Stimulated activated CD4-positive, alpha-beta T cell treated with anti-CD3 and anti-CD28 coated beads, Interleukin-12 subunit alpha, Interleukin-12 subunit beta, amount 100 ng/mL, for 4 hours (primary cell): ENCODE measurements at regions not wholly inside any gene's neighbourhood (a gene's known extent, or its start where the extent isn't known, plus 50 kb on each side); places are given as distances from the start of the nearest gene placed in this dataset.
"Not testable (repeated sequence)": the region's sequence is repeated elsewhere in the genome, so short reads cannot be mapped to it uniquely, and the experiment has no call there.

Experiments used
- DNase-seq: peaks from one replicate; pipeline ENCODE4 v3.0.0-alpha.2; 2020

DNA sequence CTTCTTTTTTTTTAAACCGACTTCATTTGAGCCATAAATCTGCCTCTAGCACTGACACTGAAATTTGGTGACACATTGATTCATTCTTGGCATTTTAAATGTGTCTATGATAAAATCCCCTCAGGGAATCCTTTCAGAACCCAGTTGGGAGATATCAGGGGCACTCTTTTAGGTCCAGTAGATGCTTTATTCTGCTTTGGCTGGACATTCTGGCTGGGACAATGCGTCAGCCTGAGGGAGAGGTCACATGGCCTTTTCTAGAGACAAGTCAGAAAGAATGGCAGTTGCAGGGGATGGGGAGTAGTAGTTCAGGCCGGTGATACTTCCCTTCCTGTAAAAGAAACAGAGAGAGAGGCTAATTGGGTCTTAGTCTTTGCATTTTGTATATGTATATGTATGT, 63.1 kb downstream of the TRIM43 start:
- not testable (repeated sequence) for DNase-seq

DNA sequence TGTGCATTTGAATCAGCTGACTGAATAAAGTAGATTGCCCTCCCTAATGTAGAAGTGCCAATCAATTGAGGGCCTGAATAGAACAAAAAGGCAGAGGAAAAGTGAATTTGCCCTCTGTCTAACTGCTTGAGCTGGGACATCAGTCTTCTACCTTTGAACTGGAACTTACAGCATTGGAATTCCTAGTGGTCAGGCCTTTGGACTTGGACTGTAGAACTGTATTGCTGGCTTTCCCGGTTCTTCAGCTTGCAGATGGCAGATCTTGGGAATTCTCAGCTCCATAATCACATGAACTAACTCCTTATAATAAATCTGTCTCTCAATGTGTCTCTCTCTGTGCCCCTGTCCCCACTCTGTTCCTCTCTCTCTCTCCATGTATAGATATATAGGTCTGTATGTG, 64.8 kb downstream of the TRIM43 start:
- not testable (repeated sequence) for DNase-seq

DNA sequence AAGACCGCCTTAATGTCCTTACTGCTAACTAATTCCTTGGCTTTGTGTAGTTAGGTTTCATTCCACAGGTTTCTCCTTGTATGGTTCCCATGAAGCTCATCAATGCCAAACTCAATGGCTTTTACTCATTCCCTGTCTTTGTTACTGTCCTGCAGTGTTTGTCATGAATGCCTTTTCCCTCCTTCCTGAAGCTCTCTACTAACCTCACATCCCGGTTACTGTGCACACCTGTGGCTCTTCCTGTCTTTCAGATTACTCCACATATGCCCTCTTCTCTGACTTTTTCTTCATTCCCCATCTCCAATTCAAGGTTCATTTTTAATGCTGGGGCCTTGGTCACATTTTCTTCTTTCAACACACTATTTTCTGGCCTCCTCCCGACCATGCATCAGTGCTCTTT, 66.1 kb downstream of the TRIM43 start:
- DNase-seq: not testable (repeated sequence)

DNA sequence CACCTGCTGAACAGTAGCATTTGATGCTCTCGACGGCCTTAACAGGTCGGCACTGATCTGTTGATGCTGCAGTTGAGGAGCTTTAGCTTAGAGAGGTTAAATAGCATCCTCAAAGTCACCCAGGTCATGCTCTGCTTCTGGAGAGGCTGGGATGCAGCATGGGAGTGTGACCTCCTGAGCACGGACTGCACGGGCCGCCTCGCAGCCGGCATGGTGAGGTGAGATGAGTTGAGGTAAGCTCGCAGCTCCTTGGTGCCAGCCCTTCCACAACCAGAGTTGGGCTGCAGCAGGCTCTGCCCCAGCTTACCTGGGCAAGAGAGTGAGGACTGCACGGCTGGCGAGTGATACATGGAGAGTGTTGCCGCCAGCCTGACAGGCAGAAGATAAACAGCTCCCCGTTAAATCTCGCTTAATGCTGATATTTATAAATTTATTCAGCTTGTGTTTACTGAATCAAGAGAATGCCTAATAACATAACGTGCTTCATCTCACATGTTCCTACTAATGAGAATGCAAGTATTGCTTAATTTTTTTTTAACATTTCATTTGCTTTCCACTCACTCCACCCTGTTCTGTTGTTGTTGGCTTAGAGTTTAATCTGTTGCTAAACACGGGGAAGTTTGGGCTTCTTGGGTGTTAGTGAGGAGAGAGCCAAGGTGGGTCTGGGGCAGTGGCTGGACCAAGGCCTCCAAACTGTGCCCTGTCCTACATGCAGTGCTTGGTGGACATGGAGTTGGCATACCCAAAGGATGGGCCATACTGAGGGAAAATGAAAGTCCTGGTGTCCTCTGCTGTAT, 69.2 kb downstream of the TRIM43 start:
- DNase-seq: not testable (repeated sequence)

- DNase-seq: not testable (repeated sequence)
Measured at GRCh38 chr2:95663471-95664441, 72.0 kb downstream of the TRIM43 start.

DNA sequence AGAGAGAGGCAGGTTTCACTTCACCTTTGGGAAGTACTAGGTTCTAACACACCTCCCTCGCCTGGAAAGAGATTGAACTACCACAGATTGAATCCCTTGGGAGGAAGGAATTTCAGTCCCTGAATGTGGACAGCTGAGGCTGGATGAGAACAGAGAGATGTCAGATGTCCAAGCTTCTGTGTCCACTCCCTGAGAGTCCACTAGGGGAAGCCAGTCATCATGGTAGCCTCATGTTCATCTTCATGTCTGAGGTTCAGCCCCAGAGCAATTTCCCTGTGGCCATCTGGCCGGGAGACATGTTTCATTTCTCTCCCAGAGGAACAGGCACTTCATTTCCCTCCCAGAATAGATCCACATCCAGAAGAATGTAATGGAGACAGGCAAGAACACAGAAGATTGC, 74.8 kb downstream of the TRIM43 start:
- not testable (repeated sequence) for DNase-seq

GRCh38 chr2:95667480-95667879, 75.7 kb downstream of the TRIM43 start:
- DNase-seq: no peak

DNA sequence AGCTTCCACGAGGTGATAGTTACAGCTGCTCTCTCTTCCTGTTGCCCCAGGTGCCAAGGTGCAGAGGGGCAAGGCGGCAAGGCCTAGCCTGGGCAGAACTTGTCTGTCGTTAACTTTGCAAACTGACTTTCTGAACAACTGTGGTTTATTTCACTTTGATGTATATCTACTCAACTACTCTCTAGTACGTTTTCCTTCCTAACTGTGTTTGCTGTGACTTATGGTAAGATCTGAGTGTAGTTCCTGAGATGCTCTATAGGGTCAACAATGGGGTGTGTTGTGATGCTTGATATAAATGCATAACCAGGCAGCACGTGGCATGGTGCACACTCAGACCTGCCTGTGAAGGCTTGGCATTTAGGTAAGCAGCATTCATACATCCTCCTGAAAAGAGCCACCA, 77.1 kb downstream of the TRIM43 start:
- not testable (repeated sequence) for DNase-seq

DNA sequence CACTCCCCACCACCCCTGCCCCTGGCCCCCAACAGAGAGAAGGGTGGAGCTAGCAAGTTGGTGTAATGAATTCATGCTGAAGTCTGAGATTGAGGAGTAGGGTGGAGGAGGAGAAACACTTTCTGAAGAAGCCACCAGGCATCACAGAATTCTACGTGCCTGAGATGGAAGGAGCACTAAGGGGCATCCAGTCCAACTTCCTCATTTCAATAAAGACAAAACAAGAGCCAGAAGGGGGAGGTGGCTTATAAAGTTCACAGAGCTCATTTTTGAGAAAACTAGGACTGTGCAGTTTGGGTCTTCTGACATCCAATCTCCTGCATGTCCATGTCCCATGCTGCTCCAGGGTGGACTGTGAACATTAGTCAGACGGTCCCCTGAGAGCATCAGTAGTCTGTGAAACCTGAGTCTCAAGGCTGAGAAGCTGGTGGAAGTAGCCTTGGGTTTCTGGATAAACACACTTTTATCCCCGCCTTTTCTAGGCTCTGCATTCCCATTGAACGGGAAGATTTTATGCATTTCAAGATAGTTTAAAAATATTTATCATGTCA, 77.7 kb downstream of the TRIM43 start:
- no peak for DNase-seq

DNA sequence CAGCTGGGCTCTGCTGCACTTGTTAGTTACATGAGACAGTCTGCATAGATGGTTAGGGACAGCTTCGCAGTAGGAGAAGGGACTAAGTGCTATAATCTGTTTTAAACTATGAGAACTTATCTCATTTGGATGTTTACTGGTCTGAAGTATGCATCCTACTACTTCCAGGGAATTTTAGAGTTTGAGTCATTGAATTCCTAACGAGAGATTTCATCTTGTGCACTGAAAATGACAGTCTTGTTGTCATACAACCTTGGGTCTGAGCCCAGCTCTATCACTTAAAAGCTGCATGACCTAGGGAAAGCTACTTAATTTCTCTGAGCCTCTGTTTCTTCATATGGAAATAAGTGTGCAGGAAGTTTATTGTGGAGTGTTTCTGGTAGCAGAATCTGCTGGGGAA, 78.4 kb downstream of the TRIM43 start:
- DNase-seq: no peak

DNA sequence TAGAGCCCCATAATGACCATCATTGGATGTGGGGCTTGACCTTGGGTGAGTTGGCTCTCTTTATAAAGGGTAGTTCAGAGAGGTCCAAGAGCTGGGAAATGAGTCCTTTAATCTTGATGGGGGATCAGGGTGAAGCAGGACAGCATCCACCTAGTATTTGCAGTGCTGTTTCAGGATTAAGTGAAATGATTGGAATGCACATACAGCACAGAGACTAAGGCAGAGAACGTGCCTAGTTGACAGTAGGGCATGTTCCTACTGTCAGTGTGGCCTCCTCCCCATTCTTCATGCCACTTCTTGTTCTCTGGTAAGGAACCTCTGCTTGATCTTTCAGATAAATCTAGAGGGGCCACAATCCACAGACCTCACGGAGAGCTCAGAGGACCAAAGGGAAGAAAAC, 78.9 kb downstream of the TRIM43 start:
- no peak for DNase-seq

DNA sequence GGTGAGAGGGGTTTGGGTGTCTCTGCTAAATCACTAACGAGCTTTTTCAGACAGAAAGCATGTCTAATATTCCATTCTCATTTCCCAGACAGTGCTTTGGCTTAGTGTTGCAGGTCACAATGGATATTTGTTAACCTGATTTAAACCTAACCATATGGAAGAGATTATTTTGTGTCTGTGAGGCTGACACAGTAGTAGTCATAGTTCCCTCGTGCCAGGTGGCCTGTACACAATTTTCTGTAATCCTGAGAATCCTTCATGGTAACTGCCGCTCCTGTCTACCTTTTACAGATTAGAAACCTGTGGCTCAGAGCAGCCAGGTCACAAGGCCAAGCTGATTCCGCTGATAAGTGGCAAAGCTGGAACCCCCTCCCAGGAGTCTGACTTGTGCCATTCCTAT, 79.4 kb downstream of the TRIM43 start:
- not testable (repeated sequence) for DNase-seq

- DNase-seq: not testable (repeated sequence)
Measured at GRCh38 chr2:95671992-95672391, 80.2 kb downstream of the TRIM43 start.

DNA sequence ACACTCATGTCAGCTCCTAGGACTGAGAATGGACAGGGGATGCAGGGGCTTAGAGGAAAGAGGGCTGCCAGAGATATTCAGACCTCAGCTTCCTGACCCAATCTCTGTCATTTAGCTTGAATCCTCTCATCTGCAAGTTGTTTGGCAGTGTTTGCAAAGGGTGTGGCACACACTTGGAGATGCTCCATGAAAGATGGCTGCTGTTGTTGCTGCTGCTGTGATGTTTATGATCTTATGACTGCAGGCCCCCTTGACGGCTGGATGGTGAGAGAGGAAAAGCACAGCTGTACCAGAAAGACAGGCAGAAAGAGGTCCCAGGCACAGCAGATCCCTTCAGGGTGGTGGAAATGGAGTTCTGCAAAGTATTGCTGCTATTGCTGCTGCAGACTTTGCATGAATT, 80.7 kb downstream of the TRIM43 start:
- not testable (repeated sequence) for DNase-seq

DNA sequence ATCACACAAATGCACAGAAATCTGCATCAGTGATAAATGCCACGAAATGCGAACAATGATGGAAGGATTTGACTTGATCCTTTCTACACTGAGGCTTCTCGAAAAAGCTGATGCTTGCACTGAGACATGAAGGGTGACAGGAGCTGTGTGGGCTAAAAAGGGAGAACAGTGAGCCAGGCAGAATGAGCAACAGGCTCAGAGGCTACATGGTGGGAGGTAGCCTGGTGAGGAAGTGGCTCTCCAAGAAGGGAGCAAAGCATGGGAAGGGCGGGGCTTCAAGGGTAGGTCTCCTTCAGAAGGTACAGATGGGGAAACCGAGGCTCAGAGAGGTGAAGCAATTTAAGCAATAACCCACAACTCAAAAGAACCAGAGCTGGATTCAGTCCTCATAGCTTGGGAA, 82.4 kb downstream of the TRIM43 start:
- no peak for DNase-seq

- not testable (repeated sequence) for DNase-seq
Measured at GRCh38 chr2:95676573-95676972, 84.8 kb downstream of the TRIM43 start.

- no peak for DNase-seq
Measured at GRCh38 chr2:95677346-95677745, 85.5 kb downstream of the TRIM43 start.

GRCh38 chr2:95677833-95678232, 86.0 kb downstream of the TRIM43 start:
- DNase-seq: not testable (repeated sequence)

- DNase-seq: not testable (repeated sequence)
Measured at GRCh38 chr2:95681158-95681557, 89.4 kb downstream of the TRIM43 start.

DNA sequence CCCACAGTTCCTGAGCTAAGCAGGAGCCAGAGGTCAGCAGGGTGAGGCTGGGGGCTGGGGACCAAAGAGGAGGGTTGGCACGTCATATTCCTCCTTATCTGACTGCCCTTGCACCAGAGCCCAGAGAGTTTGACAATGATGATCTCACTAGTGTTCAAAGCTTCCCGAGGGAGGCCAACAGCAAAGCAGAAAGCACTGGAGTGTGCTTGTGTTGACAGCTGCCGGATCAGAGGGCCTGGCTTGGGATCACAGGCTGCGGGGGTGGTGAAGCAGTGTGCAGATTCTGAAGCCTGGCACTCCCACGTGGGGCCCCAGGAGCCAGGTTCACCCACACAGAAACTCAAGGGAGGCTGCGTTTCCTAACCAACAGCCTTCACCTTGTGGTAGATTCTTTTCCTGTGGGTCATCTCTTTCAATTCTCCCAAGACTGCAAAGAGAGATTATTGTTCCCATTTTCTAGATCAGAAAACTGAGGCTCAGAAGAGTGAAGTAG, 89.8 kb downstream of the TRIM43 start:
- not testable (repeated sequence) for DNase-seq

DNA sequence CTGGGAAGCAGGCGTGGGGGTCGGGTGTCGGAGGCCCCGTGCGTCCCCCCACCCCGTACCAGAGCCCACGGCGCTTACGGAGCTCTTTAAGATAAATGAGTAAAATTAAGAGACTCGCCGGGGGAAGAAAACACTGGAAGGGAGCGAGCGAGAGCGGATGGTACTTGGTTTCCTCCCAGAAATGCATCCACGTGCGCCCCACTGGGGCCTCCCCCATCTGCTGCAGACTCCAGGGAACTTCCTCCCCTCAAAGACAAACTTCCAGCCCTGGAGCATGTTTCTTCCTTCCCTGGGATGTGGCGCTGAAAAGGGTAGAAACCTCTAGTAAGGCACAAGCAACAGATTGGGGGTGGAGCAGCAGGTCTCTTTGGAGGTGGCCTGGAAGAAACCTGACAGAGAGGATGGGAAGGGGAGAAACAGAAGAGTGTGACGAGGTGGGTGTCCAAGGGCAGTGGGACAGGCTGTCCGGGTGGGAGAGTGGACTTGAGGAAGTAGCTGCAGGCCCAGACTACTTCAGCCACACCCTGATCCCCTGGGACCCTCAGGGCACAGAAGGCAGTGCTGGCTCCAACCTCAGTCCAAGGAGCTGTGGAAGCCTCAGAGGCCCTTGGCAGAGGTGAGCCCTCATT, 91.2 kb downstream of the TRIM43 start:
- DNase-seq: not testable (repeated sequence)

DNA sequence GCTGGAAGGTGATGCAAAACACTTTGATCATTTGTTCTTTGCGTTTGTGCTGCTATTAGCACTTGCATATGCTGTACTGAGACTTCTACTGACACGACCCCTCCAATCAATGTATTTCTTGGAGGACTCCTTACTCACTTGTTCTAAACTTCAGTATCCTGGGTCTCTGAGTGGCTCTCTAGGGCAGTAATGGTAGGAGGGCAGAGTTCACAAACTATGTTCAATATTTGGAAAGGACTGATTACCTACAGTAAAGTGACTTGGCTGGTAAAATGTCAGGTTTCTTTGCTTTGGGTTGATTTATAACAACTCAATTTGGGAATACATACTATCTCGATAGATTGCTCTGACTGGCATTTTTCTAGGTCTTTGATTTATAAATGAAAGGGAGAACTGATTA, 93.7 kb downstream of the TRIM43 start:
- DNase-seq: no peak
